Mesendoderm (in vitro differentiated cells): ENCODE measurements at regions not wholly inside any gene's neighbourhood (a gene's known extent, or its start where the extent isn't known, plus 50 kb on each side); places are given as distances from the start of the nearest gene placed in this dataset.

Source experiments
- DNase-seq: peaks from one replicate; pipeline ENCODE4 v3.0.0; 2013
- H2AK5ac ChIP-seq: 2 replicates; pipeline ENCODE4 v1.6.1; 2013; ENCODE audit warnings: low read length, inconsistent platforms
- H2BK120ac ChIP-seq: 2 replicates; pipeline ENCODE4 v1.6.1; 2013; ENCODE audit warnings: low read depth, mild to moderate bottlenecking, low read length, moderate library complexity, mixed read lengths
- H2BK15ac ChIP-seq: replicated peaks from 2 replicates; pipeline ENCODE4 v1.6.1; 2013; ENCODE audit warnings: low read depth, mild to moderate bottlenecking, moderate library complexity
- H2BK5ac ChIP-seq: 2 replicates; pipeline ENCODE4 v1.6.1; 2013; ENCODE audit warnings: low read length, inconsistent platforms
- H3K18ac ChIP-seq: 2 replicates; pipeline ENCODE4 v1.6.1; 2013; ENCODE audit warnings: mild to moderate bottlenecking, low read length, mixed read lengths
- H3K23ac ChIP-seq: one replicate; pipeline ENCODE4 v1.6.1; 2013; ENCODE audit warnings: low read length
- H3K27ac ChIP-seq: 2 replicates; pipeline ENCODE4 v1.5.1; 2013; ENCODE audit warnings: low read depth, mild to moderate bottlenecking, inconsistent platforms, low read length, moderate library complexity
- H3K27me3 ChIP-seq: 2 replicates; pipeline ENCODE4 v1.6.1; 2013; ENCODE audit warnings: low read length, control low read depth, mild to moderate bottlenecking, inconsistent platforms; ENCODE audit not compliant: insufficient read depth, poor library complexity
- H3K36me3 ChIP-seq: 2 replicates; pipeline ENCODE4 v1.6.1; 2013; ENCODE audit warnings: low read length, inconsistent platforms; ENCODE audit not compliant: control insufficient read depth, insufficient read depth
- H3K4ac ChIP-seq: one replicate; pipeline ENCODE4 v1.6.1; 2013; ENCODE audit warnings: low read depth, mild to moderate bottlenecking, low read length, moderate library complexity
- H3K4me1 ChIP-seq: 2 replicates; pipeline ENCODE4 v1.6.1; 2013; ENCODE audit warnings: low read depth, low read length, inconsistent platforms; ENCODE audit not compliant: control insufficient read depth
- H3K4me2 ChIP-seq: 2 replicates; pipeline ENCODE4 v1.6.1; 2013; ENCODE audit warnings: low read length
- H3K4me3 ChIP-seq: 2 replicates; pipeline ENCODE4 v1.5.1; 2013; ENCODE audit warnings: mild to moderate bottlenecking, low read length
- H3K56ac ChIP-seq: one replicate; pipeline ENCODE4 v1.6.1; 2013; ENCODE audit warnings: low read length
- H3K79me1 ChIP-seq: 2 replicates; pipeline ENCODE4 v1.6.1; 2013; ENCODE audit warnings: low read length, inconsistent platforms
- H3K79me2 ChIP-seq: 2 replicates; pipeline ENCODE4 v1.6.1; 2013; ENCODE audit warnings: mild to moderate bottlenecking, low read length; ENCODE audit not compliant: control insufficient read depth, insufficient read depth
- H3K9ac ChIP-seq: 2 replicates; pipeline ENCODE4 v1.6.1; 2013; ENCODE audit warnings: low read length, inconsistent platforms
- H4K5ac ChIP-seq: one replicate; pipeline ENCODE4 v1.6.1; 2013; ENCODE audit warnings: low read length
- H4K8ac ChIP-seq: one replicate; pipeline ENCODE4 v1.6.1; 2013; ENCODE audit warnings: low read depth, mild to moderate bottlenecking, control low read depth, low read length, moderate library complexity
- WGBS: extraction: QIAGEN DNeasy Blood & Tissue Kit; methylation state at CpG from one replicate; pipeline ENCODE4 v1.1.7; 2013; ENCODE audit warnings: low lambda C conversion rate, missing lambda C conversion rate; ENCODE audit not compliant: insufficient coverage; ENCODE audit errors: extremely low coverage; 5-methylcytosine and 5-hydroxymethylcytosine counted together

DNA sequence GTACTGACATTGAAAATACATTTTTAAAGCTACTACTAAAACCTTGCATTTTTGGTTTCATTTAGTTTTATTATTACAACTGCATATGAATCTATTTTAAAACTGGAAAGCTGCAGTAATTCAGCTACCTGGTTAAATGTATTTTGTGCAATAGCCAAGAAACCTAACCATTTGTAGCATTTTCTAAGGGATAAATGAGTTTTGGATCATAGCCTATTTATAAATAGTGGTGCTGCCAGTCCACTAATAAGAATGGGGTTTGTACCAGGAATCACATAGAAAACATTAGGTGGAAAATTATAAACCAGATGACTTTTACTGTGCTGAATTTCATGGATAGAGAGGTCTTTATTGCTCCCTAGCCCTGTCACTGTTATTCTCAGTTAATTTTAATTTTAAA lies 454.7 kb downstream of the DIPK2A start:
- no peaks in the 10 kb centered on the region for H3K79me1 ChIP-seq
- no peaks in the 10 kb centered on the region for H3K4me1 ChIP-seq
- no peaks in the 10 kb centered on the region for H3K79me2 ChIP-seq
- H3K27me3 ChIP-seq = no peaks in the 10 kb centered on the region
- no peak overlapping the region for H3K18ac ChIP-seq
- no peak overlapping the region for H2BK120ac ChIP-seq
- H4K8ac ChIP-seq = no peak overlapping the region
- no peaks in the 10 kb centered on the region for H3K36me3 ChIP-seq
- H3K9ac ChIP-seq = no peak overlapping the region
- H4K5ac ChIP-seq = no peak overlapping the region
- no peak overlapping the region for H3K4me2 ChIP-seq
- DNase-seq = no peak
- no peak overlapping the region for H3K27ac ChIP-seq
- H3K4me3 ChIP-seq = no peak overlapping the region
- no peak overlapping the region for H2BK5ac ChIP-seq
- no peak overlapping the region for H3K56ac ChIP-seq
- no peak overlapping the region for H2AK5ac ChIP-seq
- no peak overlapping the region for H3K23ac ChIP-seq
- H3K4ac ChIP-seq = no peak overlapping the region
- no peak overlapping the region for H2BK15ac ChIP-seq

GRCh38 chr3:144426967-144427366 lies 455.3 kb downstream of the DIPK2A start:
- H3K79me1 ChIP-seq = no peaks in the 10 kb centered on the region
- no peak for DNase-seq

DNA sequence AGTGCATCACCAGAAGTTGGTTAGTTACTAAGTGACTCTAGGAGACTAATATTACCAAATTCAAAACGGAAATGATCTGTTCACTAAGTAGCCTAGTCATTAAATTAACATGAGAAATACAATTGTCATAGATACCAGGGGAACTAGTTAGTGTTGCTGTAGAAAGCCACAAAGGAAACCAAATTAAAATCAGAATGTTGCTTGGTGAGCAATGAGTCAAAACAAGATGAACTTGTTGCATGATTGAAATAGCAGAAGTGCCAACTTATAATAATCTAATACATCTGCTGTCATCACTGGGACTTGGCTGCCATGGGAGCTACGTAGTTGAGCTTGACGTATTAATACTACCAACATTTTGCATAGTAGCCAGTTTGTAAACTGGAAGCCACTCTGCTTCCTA lies 458.1 kb downstream of the DIPK2A start:
- no peaks in the 10 kb centered on the region for H3K36me3 ChIP-seq
- H4K5ac ChIP-seq = no peak overlapping the region
- no peak for DNase-seq
- no peak overlapping the region for H2BK120ac ChIP-seq
- no peak overlapping the region for H3K18ac ChIP-seq
- no peak overlapping the region for H3K23ac ChIP-seq
- H3K9ac ChIP-seq = no peak overlapping the region
- H3K4ac ChIP-seq = no peak overlapping the region
- WGBS = no CpG with 5 or more reads among the region's 3 CpGs
- H3K27me3 ChIP-seq = no peaks in the 10 kb centered on the region
- no peaks in the 10 kb centered on the region for H3K4me1 ChIP-seq
- H4K8ac ChIP-seq = no peak overlapping the region
- H3K79me2 ChIP-seq = no peaks in the 10 kb centered on the region
- no peak overlapping the region for H2BK5ac ChIP-seq
- no peak overlapping the region for H3K56ac ChIP-seq
- H2BK15ac ChIP-seq = no peak overlapping the region
- no peaks in the 10 kb centered on the region for H3K79me1 ChIP-seq
- H2AK5ac ChIP-seq = no peak overlapping the region
- H3K27ac ChIP-seq = no peak overlapping the region
- no peak overlapping the region for H3K4me3 ChIP-seq
- no peak overlapping the region for H3K4me2 ChIP-seq

More at GRCh38 chr3:144426967-144427366, 455.3 kb downstream of the DIPK2A start:
- Histone ChIP-seq H2BK120ac (no peak overlapping the region), H3K27me3 (no peaks in the 10 kb centered on the region), H2BK15ac (no peak overlapping the region), H3K23ac (no peak overlapping the region), H3K27ac (no peak overlapping the region), H3K56ac (no peak overlapping the region), H3K18ac (no peak overlapping the region), H3K4me1 (no peaks in the 10 kb centered on the region), H4K5ac (no peak overlapping the region), H3K9ac (no peak overlapping the region), H4K8ac (no peak overlapping the region), H3K79me2 (no peaks in the 10 kb centered on the region), H2AK5ac (no peak overlapping the region), H3K4ac (no peak overlapping the region), H2BK5ac (no peak overlapping the region), H3K36me3 (no peaks in the 10 kb centered on the region), H3K4me3 (no peak overlapping the region), H3K4me2 (no peak overlapping the region)
- no CpG with 5 or more reads among the region's 4 CpGs for WGBS

DNA sequence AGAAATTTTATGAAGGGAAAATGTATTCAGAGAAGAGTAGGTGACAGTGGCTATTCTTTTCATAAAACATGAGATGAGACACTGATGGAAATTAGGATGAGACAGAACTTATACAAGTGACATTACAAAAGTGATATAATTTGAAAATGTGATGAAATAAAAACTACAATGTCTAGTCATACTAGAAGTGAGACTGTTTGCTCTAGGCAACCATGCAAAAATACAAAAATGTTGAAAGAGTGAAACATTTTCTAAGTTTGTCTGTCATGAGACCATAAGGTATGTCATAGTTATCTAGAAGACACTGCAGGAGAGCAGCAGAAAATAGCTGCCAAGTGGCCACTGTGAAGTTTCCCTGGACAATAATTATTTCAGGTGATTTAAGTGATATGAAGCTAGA lies 459.5 kb downstream of the DIPK2A start:
- H3K4me3 ChIP-seq = no peak overlapping the region

GRCh38 chr3:144433006-144433405 lies 461.4 kb downstream of the DIPK2A start:
- Histone ChIP-seq H3K79me1 (no peaks in the 10 kb centered on the region), H3K9ac (no peak overlapping the region), H3K4ac (no peak overlapping the region), H3K36me3 (no peaks in the 10 kb centered on the region), H2BK120ac (no peak overlapping the region), H3K27me3 (no peaks in the 10 kb centered on the region), H4K5ac (no peak overlapping the region), H4K8ac (no peak overlapping the region), H3K23ac (no peak overlapping the region), H3K27ac (no peak overlapping the region), H2BK15ac (no peak overlapping the region), H2BK5ac (no peak overlapping the region), H3K4me1 (no peaks in the 10 kb centered on the region), H2AK5ac (no peak overlapping the region), H3K79me2 (no peaks in the 10 kb centered on the region), H3K56ac (no peak overlapping the region), H3K4me2 (no peak overlapping the region), H3K4me3 (no peak overlapping the region), H3K18ac (no peak overlapping the region)
- no peak for DNase-seq
- WGBS = no CpG with 5 or more reads among the region's 1 CpG

More for the DNA sequence above, 459.5 kb downstream of the DIPK2A start:
- no peak overlapping the region for H2BK5ac ChIP-seq
- H3K27ac ChIP-seq = no peak overlapping the region
- no peak overlapping the region for H4K5ac ChIP-seq
- H2BK15ac ChIP-seq = no peak overlapping the region
- no peak overlapping the region for H3K9ac ChIP-seq
- H3K79me2 ChIP-seq = no peaks in the 10 kb centered on the region
- no peak overlapping the region for H4K8ac ChIP-seq
- H3K4ac ChIP-seq = no peak overlapping the region
- H3K56ac ChIP-seq = no peak overlapping the region
- no peaks in the 10 kb centered on the region for H3K79me1 ChIP-seq
- no peaks in the 10 kb centered on the region for H3K27me3 ChIP-seq
- H3K4me1 ChIP-seq = no peaks in the 10 kb centered on the region
- no peak overlapping the region for H3K4me2 ChIP-seq
- no peak for DNase-seq
- no peak overlapping the region for H2BK120ac ChIP-seq
- H2AK5ac ChIP-seq = no peak overlapping the region
- no peak overlapping the region for H3K23ac ChIP-seq
- H3K36me3 ChIP-seq = no peaks in the 10 kb centered on the region
- H3K18ac ChIP-seq = no peak overlapping the region

DNA sequence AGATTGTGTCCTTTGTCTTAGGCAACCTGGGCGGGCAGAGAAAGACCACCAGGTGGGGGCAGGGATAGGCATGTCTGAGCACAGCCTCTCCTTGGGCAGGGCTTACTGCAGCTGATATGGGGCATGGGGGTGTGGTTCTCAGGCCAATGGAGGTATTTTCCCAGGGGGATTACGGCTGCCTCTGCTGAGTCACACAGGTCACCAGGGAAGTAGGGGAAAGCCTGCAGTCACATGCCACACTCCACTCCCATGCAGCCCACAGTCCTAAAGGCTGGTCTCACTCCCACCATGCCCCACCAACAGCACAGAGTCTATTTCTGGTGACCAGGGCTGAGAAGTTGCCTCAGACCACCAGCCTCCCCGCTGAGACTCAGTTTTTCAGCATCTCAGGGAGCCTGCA lies 466.4 kb downstream of the DIPK2A start:
- H3K18ac ChIP-seq = no peak overlapping the region
- H3K4ac ChIP-seq = no peak overlapping the region
- H3K4me2 ChIP-seq = no peak overlapping the region
- H3K27me3 ChIP-seq = no peaks in the 10 kb centered on the region
- H4K5ac ChIP-seq = no peak overlapping the region
- H2BK120ac ChIP-seq = no peak overlapping the region
- peak; percentile 37 for DNase-seq
- no peak overlapping the region for H2AK5ac ChIP-seq
- H3K79me1 ChIP-seq = no peaks in the 10 kb centered on the region
- H3K23ac ChIP-seq = no peak overlapping the region
- no peaks in the 10 kb centered on the region for H3K79me2 ChIP-seq
- no peak overlapping the region for H2BK15ac ChIP-seq
- WGBS = no CpG with 5 or more reads among the region's 3 CpGs
- no peak overlapping the region for H2BK5ac ChIP-seq
- H3K4me3 ChIP-seq = no peak overlapping the region
- H3K27ac ChIP-seq = no peak overlapping the region
- H3K56ac ChIP-seq = no peak overlapping the region
- no peak overlapping the region for H3K9ac ChIP-seq
- no peaks in the 10 kb centered on the region for H3K36me3 ChIP-seq
- H4K8ac ChIP-seq = no peak overlapping the region
- no peaks in the 10 kb centered on the region for H3K4me1 ChIP-seq
